Mesothelial cell of epicardium (in vitro differentiated cells): ENCODE measurements at regions not wholly inside any gene's neighbourhood (a gene's known extent, or its start where the extent isn't known, plus 50 kb on each side); places are given as distances from the start of the nearest gene placed in this dataset.

ENCODE experiments used
- DNase-seq, 2 experiments: peaks; one replicate each; pipeline ENCODE4 v3.0.0; 2021; ENCODE audit warnings: low spot score in 2 of 2; ENCODE audit not compliant: unreplicated experiment in 2 of 2
- H3K27ac Mint-ChIP-seq: 2 replicates; pipeline ENCODE4 v1.8.0; 2021; ENCODE audit warnings: mixed read lengths
- H3K27me3 Mint-ChIP-seq: 2 replicates; pipeline ENCODE4 v1.8.0; 2021; ENCODE audit warnings: low read depth, mixed read lengths
- H3K36me3 Mint-ChIP-seq: 2 replicates; pipeline ENCODE4 v1.8.0; 2021; ENCODE audit warnings: mixed read lengths
- H3K4me1 Mint-ChIP-seq: 2 replicates; pipeline ENCODE4 v1.8.0; 2021; ENCODE audit warnings: mixed read lengths
- H3K4me3 Mint-ChIP-seq: 2 replicates; pipeline ENCODE4 v1.8.0; 2021; ENCODE audit warnings: mild to moderate bottlenecking, moderate library complexity, mixed read lengths
- H3K9me3 Mint-ChIP-seq: 2 replicates; pipeline ENCODE4 v1.8.0; 2021; ENCODE audit warnings: mixed read lengths
- CTCF ChIP-seq: fragments of 200-600 bp; sonication (generic); IDR thresholded peaks from one replicate; pipeline ENCODE4 v1.5.0; 2021; ENCODE audit warnings: antibody characterized with exemption; ENCODE audit not compliant: unreplicated experiment

GRCh38 chr22:47374273-47374771 is 611.9 kb downstream of the TBC1D22A start:
- TF ChIP-seq CTCF = no peak
- Mint-ChIP-seq H3K27ac (no peak overlapping the region), H3K36me3 (peaks cover 14% of the 10 kb centered on the region), H3K27me3 (no peaks in the 10 kb centered on the region), H3K4me3 (no peak overlapping the region), H3K4me1 (no peaks in the 10 kb centered on the region), H3K9me3 (peaks cover 52% of the 10 kb centered on the region)
- no peak for DNase-seq

- no peak for TF ChIP-seq CTCF
- H3K27me3 Mint-ChIP-seq = no peaks in the 10 kb centered on the region
- no peak for DNase-seq
- H3K36me3 Mint-ChIP-seq = peaks cover 13% of the 10 kb centered on the region
- no peak overlapping the region for H3K4me3 Mint-ChIP-seq
- peaks cover 52% of the 10 kb centered on the region for H3K9me3 Mint-ChIP-seq
- no peaks in the 10 kb centered on the region for H3K4me1 Mint-ChIP-seq
- no peak overlapping the region for H3K27ac Mint-ChIP-seq
Measured at GRCh38 chr22:47373648-47374272, 611.3 kb downstream of the TBC1D22A start.

- Mint-ChIP-seq H3K27me3 (no peaks in the 10 kb centered on the region), H3K27ac (no peak overlapping the region), H3K9me3 (peaks cover 45% of the 10 kb centered on the region), H3K36me3 (peaks cover 7% of the 10 kb centered on the region), H3K4me1 (no peaks in the 10 kb centered on the region), H3K4me3 (no peak overlapping the region)
- no peak for DNase-seq
- no peak for TF ChIP-seq CTCF
Measured at GRCh38 chr22:47372596-47373385, 610.3 kb downstream of the TBC1D22A start.

GRCh38 chr22:47372111-47372581 is 609.7 kb downstream of the TBC1D22A start:
- Mint-ChIP-seq H3K9me3 (peaks cover 45% of the 10 kb centered on the region), H3K4me3 (no peak overlapping the region), H3K27me3 (no peaks in the 10 kb centered on the region), H3K36me3 (peaks cover 7% of the 10 kb centered on the region), H3K27ac (no peak overlapping the region), H3K4me1 (no peaks in the 10 kb centered on the region)
- no peak for TF ChIP-seq CTCF
- DNase-seq = no peak

- peaks cover 46% of the 10 kb centered on the region for H3K9me3 Mint-ChIP-seq
- DNase-seq = no peak
- H3K4me3 Mint-ChIP-seq = no peak overlapping the region
- TF ChIP-seq CTCF = no peak
- no peaks in the 10 kb centered on the region for H3K4me1 Mint-ChIP-seq
- H3K36me3 Mint-ChIP-seq = peaks cover 7% of the 10 kb centered on the region
- H3K27ac Mint-ChIP-seq = no peak overlapping the region
- no peaks in the 10 kb centered on the region for H3K27me3 Mint-ChIP-seq
Measured at GRCh38 chr22:47371263-47372090, 609.0 kb downstream of the TBC1D22A start.
